ENCODE measurements at regions not wholly inside any gene's neighbourhood (a gene's known extent, or its start where the extent isn't known, plus 50 kb on each side); places are given as distances from the start of the nearest gene placed in this dataset.

GRCh38 chr20:56730996-56731395 lies 101.9 kb downstream of the TFAP2C start:
- TF ChIP-seq EZH2 (IDR thresholded peaks at IDR 0.05) (no peak), SRF (IDR thresholded peaks at IDR 0.05; ENCODE audit: low read depth) (no peak), POLR2A (IDR thresholded peaks at IDR 0.05; ENCODE audit: borderline replicate concordance, extremely low read depth, insufficient read depth, insufficient read length) (no peak), MAX (IDR thresholded peaks at IDR 0.05) (no peak), EGR1 (IDR thresholded peaks at IDR 0.05; ENCODE audit: low read depth) (no peak)
